ENCODE measurements at regions not wholly inside any gene's neighbourhood (a gene's known extent, or its start where the extent isn't known, plus 50 kb on each side); places are given as distances from the start of the nearest gene placed in this dataset.

DNA sequence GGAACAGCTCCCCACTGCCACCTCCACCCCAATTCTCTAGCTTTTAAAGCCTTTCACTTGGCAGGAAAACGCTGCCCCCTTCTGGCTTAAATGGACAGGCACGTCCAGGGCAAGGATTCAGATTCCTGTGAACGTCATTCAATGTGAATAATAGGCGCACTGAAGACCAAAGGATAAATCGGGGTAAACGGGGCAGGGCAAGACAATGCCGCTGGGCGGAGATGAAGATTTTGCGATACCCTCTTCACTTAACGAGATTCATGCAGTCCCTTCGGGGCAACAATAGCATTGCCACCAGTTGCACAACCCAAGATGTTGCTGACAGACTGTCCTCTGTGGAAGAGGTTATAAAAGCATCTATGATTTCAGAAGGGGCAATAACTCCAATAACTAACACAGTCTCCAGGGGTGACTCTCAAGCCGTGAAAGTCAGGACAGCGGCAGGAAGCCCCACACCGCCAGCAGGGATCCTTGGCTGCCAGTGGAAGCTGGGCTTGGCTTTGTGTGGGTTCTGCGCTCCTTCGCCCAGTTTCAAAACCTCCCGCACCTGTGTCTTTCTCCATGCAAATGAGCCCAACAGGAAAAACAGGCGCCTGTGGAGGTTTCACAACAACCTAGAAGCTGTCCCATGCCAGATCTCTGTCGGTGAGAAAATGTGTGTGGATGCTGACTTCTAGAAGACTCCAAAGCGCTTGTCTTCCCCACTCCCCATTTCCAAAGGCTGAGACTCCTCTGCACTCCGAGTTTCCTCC is 291.8 kb downstream of the BMP7 start:
- Histone ChIP-seq H3K27ac (peak overlapping the region; percentile 57 to 59), H3K36me3 (no peaks in the 10 kb centered on the region), H3K9me3 (no peaks in the 10 kb centered on the region), H3K27me3 (peaks cover 0 to 15% of the 10 kb centered on the region in 2 donors), H3K4me1 (no peaks in the 10 kb centered on the region), H3K4me3 (peak overlapping the region in 2 of 3 donors; percentile 10 to 41)
- peak in 1 of 2 donors; percentile 68 for DNase-seq (ENCODE audit: low spot score in 2 of 2)
- intact Hi-C loops (cut with DNase I; ENCODE audit: low total_unique reads), result no loop called here
- TF ChIP-seq POLR2A (IDR thresholded peaks at IDR 0.05) (no peak), POLR2AphosphoS5 (IDR thresholded peaks at IDR 0.05) (peak in 1 of 3 donors; percentile 25)
- TF ChIP-seq, protein P1, sequence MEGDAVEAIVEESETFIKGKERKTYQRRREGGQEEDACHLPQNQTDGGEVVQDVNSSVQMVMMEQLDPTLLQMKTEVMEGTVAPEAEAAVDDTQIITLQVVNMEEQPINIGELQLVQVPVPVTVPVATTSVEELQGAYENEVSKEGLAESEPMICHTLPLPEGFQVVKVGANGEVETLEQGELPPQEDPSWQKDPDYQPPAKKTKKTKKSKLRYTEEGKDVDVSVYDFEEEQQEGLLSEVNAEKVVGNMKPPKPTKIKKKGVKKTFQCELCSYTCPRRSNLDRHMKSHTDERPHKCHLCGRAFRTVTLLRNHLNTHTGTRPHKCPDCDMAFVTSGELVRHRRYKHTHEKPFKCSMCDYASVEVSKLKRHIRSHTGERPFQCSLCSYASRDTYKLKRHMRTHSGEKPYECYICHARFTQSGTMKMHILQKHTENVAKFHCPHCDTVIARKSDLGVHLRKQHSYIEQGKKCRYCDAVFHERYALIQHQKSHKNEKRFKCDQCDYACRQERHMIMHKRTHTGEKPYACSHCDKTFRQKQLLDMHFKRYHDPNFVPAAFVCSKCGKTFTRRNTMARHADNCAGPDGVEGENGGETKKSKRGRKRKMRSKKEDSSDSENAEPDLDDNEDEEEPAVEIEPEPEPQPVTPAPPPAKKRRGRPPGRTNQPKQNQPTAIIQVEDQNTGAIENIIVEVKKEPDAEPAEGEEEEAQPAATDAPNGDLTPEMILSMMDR (IDR thresholded peaks at IDR 0.05), result peak; percentile 49 to 84 (median 72)

DNA sequence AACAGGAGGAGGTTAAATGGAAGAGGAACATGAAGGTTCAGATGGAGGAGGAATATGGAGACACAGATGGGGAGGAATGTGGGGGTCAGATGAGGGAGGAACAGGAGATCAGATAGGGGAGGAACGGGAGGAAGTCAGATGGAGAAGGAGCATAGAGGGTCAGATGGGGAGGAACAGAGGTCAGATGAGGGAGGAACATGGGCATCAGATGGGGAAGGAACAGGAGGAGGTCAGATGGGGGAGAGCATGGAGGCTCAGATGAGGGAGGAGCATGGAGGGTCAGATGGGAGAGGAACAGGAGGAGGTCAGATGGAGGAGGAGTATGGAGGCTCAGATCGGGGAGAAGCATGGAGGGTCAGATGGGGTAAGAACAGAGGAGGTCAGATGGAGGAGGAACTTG is 290.6 kb downstream of the BMP7 start:
- no peak overlapping the region for H3K27ac ChIP-seq
- intact Hi-C loops (cut with DNase I; ENCODE audit: low total_unique reads), result no loop called here
- H3K27me3 ChIP-seq, result peaks cover 0 to 15% of the 10 kb centered on the region in 2 donors
- DNase-seq (ENCODE audit: low spot score in 2 of 2), result no peak
- H3K36me3 ChIP-seq, result no peaks in the 10 kb centered on the region
- TF ChIP-seq, protein P1 (IDR thresholded peaks at IDR 0.05), result no peak
- no peak for TF ChIP-seq POLR2AphosphoS5 (IDR thresholded peaks at IDR 0.05)
- TF ChIP-seq POLR2A (IDR thresholded peaks at IDR 0.05), result no peak
- no peak overlapping the region for H3K4me3 ChIP-seq
- no peaks in the 10 kb centered on the region for H3K4me1 ChIP-seq
- no peaks in the 10 kb centered on the region for H3K9me3 ChIP-seq

DNA sequence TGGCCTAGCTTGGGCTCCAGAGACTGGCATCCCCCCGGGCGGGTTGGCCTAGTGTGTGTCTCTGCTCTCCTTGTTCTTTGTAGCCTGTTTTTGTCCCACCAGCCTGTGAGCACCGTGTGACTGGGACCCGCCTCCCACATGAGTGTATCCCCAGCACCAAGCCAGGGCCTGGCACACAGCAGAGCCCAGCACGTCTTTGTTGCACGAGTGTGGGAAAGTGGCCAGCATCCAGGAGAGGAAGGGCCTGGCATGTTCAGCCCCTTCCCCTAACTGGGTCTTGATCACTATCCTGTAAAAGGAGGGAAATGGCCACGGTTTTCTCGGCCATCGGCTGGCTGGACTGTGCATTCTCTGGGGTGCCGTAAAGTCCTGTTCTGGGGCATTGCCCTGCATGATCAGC is 290.1 kb downstream of the BMP7 start:
- Histone ChIP-seq H3K4me3 (no peak overlapping the region), H3K36me3 (no peaks in the 10 kb centered on the region), H3K4me1 (no peaks in the 10 kb centered on the region), H3K27ac (no peak overlapping the region), H3K27me3 (peaks cover 0 to 15% of the 10 kb centered on the region in 2 donors), H3K9me3 (no peaks in the 10 kb centered on the region)
- DNase-seq (ENCODE audit: low spot score in 2 of 2), result no peak
- TF ChIP-seq POLR2AphosphoS5 (IDR thresholded peaks at IDR 0.05) (no peak), POLR2A (IDR thresholded peaks at IDR 0.05) (no peak)
- TF ChIP-seq, protein P1 (IDR thresholded peaks at IDR 0.05), result no peak
- intact Hi-C loops (cut with DNase I; ENCODE audit: low total_unique reads), result no loop called here

DNA sequence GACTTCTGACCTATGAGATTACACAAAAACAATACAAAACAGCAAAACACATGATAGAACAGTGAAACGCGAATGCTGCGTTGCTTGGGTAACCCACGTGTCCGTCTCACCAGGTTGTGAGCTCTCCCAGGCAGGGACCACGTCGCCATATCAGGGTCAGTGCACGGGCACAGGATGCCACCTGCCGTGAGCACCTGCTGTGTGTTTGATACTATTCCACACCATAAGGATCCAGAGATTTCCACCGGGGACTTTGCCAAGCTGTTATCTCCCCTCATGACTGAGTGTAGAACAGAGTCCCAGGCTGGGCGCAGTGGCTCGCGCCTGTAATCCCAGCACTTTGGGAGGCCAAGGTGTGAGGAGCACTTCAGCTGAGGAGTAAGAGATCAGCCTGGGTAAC is 288.0 kb downstream of the BMP7 start:
- Histone ChIP-seq H3K27me3 (peaks cover 0 to 8% of the 10 kb centered on the region in 2 donors), H3K9me3 (no peaks in the 10 kb centered on the region), H3K4me3 (no peak overlapping the region), H3K36me3 (no peaks in the 10 kb centered on the region), H3K4me1 (no peaks in the 10 kb centered on the region), H3K27ac (no peak overlapping the region)
- intact Hi-C loops (cut with DNase I; ENCODE audit: low total_unique reads), result no loop called here
- no peak for TF ChIP-seq POLR2AphosphoS5 (IDR thresholded peaks at IDR 0.05)
- no peak for TF ChIP-seq POLR2A (IDR thresholded peaks at IDR 0.05)
- TF ChIP-seq, protein P1 (IDR thresholded peaks at IDR 0.05), result no peak
- no peak for DNase-seq (ENCODE audit: low spot score in 2 of 2)

DNA sequence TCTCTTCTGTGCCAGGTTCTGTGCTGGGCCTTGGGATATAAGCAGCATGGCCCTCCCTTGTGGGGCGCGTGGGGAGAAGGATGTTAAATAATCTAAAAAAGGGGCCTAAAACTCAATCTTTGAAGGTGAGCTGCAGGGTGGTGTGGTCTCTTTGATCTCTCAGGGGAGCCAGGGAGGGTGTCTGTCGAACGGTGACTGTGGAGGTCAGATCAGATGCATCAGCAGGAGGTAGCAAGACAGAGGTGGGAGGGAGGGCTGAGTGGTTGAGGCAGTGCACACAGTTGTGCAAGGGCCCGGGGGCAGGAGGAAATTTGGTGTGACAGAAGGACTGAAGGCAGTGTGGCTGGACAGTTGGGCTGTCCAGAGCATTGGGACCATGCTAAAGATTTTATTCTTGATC is 287.3 kb downstream of the BMP7 start:
- H3K36me3 ChIP-seq, result no peaks in the 10 kb centered on the region
- DNase-seq (ENCODE audit: low spot score in 2 of 2), result no peak
- H3K27ac ChIP-seq, result no peak overlapping the region
- peaks cover 0 to 8% of the 10 kb centered on the region in 2 donors for H3K27me3 ChIP-seq
- H3K4me3 ChIP-seq, result no peak overlapping the region
- peaks cover under 1 to 5% of the 10 kb centered on the region in 2 donors for H3K9me3 ChIP-seq
- no peak for TF ChIP-seq POLR2A (IDR thresholded peaks at IDR 0.05)
- TF ChIP-seq, protein P1 (IDR thresholded peaks at IDR 0.05), result no peak
- no peak for TF ChIP-seq POLR2AphosphoS5 (IDR thresholded peaks at IDR 0.05)
- intact Hi-C loops (cut with DNase I; ENCODE audit: low total_unique reads), result no loop called here
- no peaks in the 10 kb centered on the region for H3K4me1 ChIP-seq
